NCI-H345 treated with DMSO at 0.1 percent for 48 hours (cell line): ENCODE measurements at regions not wholly inside any gene's neighbourhood (a gene's known extent, or its start where the extent isn't known, plus 50 kb on each side); places are given as distances from the start of the nearest gene placed in this dataset.
"Not testable (repeated sequence)": the region's sequence is repeated elsewhere in the genome, so short reads cannot be mapped to it uniquely, and the experiment has no call there.

Source experiments
- DNase-seq: peaks from one replicate; lab custom pipeline; 2025; ENCODE audit not compliant: unreplicated experiment; lab: John Stamatoyannopoulos, UW

GRCh38 chr19:32063601-32064000, 281.8 kb upstream of the ZNF507 start:
- DNase-seq = no peak

- DNase-seq = no peak
These were observed 279.4 kb upstream of the ZNF507 start for GRCh38 chr19:32066056-32066455.

- no peak for DNase-seq
These were observed 277.7 kb upstream of the ZNF507 start for GRCh38 chr19:32067685-32068084.

- DNase-seq = no peak
These were observed 276.6 kb upstream of the ZNF507 start for GRCh38 chr19:32068793-32069192.

- DNase-seq = no peak
These were observed 275.3 kb upstream of the ZNF507 start for GRCh38 chr19:32070101-32070500.

- no peak for DNase-seq
These were observed 263.4 kb upstream of the ZNF507 start for GRCh38 chr19:32082028-32082427.

- DNase-seq = not testable (repeated sequence)
These were observed 260.6 kb upstream of the ZNF507 start for GRCh38 chr19:32084756-32085363.

- no peak for DNase-seq
These were observed 254.2 kb upstream of the ZNF507 start for GRCh38 chr19:32091241-32091640.

- no peak for DNase-seq
These were observed 248.4 kb upstream of the ZNF507 start for GRCh38 chr19:32097011-32097410.

GRCh38 chr19:32097620-32098019, 247.8 kb upstream of the ZNF507 start:
- no peak for DNase-seq

GRCh38 chr19:32098968-32099367, 246.4 kb upstream of the ZNF507 start:
- no peak for DNase-seq

GRCh38 chr19:32101206-32101605, 244.2 kb upstream of the ZNF507 start:
- no peak for DNase-seq

- DNase-seq = no peak
These were observed 241.9 kb upstream of the ZNF507 start for GRCh38 chr19:32103541-32103940.

GRCh38 chr19:32104153-32104849, 241.1 kb upstream of the ZNF507 start:
- DNase-seq = no peak

- no peak for DNase-seq
These were observed 240.6 kb upstream of the ZNF507 start for GRCh38 chr19:32104850-32105235.

- no peak for DNase-seq
These were observed 239.7 kb upstream of the ZNF507 start for GRCh38 chr19:32105527-32106310.

- DNase-seq = no peak
These were observed 223.2 kb upstream of the ZNF507 start for GRCh38 chr19:32122258-32122657.

GRCh38 chr19:32123355-32123940, 222.0 kb upstream of the ZNF507 start:
- no peak for DNase-seq

GRCh38 chr19:32124585-32124984, 220.8 kb upstream of the ZNF507 start:
- DNase-seq = no peak

GRCh38 chr19:32129141-32129540, 216.3 kb upstream of the ZNF507 start:
- no peak for DNase-seq

- no peak for DNase-seq
These were observed 215.1 kb upstream of the ZNF507 start for GRCh38 chr19:32130332-32130731.

GRCh38 chr19:32131005-32131404, 214.4 kb upstream of the ZNF507 start:
- no peak for DNase-seq
